ENCODE measurements at regions not wholly inside any gene's neighbourhood (a gene's known extent, or its start where the extent isn't known, plus 50 kb on each side); places are given as distances from the start of the nearest gene placed in this dataset.

DNA sequence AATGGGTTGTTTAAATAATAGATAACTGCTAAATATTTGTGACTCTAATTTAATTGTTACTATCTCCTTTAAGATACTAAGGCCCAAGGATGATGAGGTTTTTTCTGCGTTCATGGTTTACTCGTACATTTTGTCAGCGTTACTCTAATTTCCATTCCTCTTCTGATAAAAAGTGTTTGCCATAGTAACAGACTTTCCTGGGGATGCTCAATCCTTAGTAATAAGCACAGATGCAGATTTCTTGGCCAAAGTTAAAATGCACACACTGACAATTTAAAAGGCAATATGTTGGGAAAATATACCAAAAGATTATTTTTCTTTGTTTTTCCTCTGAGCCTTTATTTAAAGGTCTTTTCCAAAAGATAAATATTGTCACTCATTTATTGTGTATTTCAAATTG, 149.6 kb downstream of the IRS2 start:
- Histone ChIP-seq H3K36me3 (ENCODE audit: insufficient read depth, low read length) (no peaks in the 10 kb centered on the region), H2AFZ (ENCODE audit: low read depth, low read length) (no peak overlapping the region), H4K20me1 (ENCODE audit: insufficient read depth, low read length) (no peaks in the 10 kb centered on the region), H3K27me3 (ENCODE audit: insufficient read depth, low read length) (no peaks in the 10 kb centered on the region), H3K4me1 (ENCODE audit: insufficient read depth, low read length) (no peaks in the 10 kb centered on the region), H3K4me2 (ENCODE audit: low read length) (no peak overlapping the region), H3K9me3 (ENCODE audit: insufficient read depth, low read depth, low read length) (peaks cover 12% of the 10 kb centered on the region), H3K9ac (ENCODE audit: low read length) (no peak overlapping the region), H3K4me3 (ENCODE audit: insufficient read depth, low read depth, low read length) (no peak overlapping the region), H3K79me2 (ENCODE audit: insufficient read depth, low read length) (no peaks in the 10 kb centered on the region), H3K27ac (ENCODE audit: low read depth, low read length) (no peak overlapping the region)
- no peaks in the 10 kb centered on the region for H3K4me1 Mint-ChIP-seq (ENCODE audit: low read depth, unreplicated experiment)
- TF ChIP-seq EZH2 (IDR thresholded peaks at IDR 0.05; ENCODE audit: insufficient read depth, low read length), result no peak
- TF ChIP-seq, protein P1, sequence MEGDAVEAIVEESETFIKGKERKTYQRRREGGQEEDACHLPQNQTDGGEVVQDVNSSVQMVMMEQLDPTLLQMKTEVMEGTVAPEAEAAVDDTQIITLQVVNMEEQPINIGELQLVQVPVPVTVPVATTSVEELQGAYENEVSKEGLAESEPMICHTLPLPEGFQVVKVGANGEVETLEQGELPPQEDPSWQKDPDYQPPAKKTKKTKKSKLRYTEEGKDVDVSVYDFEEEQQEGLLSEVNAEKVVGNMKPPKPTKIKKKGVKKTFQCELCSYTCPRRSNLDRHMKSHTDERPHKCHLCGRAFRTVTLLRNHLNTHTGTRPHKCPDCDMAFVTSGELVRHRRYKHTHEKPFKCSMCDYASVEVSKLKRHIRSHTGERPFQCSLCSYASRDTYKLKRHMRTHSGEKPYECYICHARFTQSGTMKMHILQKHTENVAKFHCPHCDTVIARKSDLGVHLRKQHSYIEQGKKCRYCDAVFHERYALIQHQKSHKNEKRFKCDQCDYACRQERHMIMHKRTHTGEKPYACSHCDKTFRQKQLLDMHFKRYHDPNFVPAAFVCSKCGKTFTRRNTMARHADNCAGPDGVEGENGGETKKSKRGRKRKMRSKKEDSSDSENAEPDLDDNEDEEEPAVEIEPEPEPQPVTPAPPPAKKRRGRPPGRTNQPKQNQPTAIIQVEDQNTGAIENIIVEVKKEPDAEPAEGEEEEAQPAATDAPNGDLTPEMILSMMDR (IDR thresholded peaks at IDR 0.05; ENCODE audit: insufficient read depth, low read depth, low read length), result no peak
- peaks cover 27% of the 10 kb centered on the region for H3K9me3 Mint-ChIP-seq (ENCODE audit: unreplicated experiment)
- no peak for DNase-seq (ENCODE audit: low read depth)
- H3K36me3 Mint-ChIP-seq (ENCODE audit: low read depth, unreplicated experiment), result peaks cover 4% of the 10 kb centered on the region
- H3K4me3 Mint-ChIP-seq (ENCODE audit: unreplicated experiment), result no peak overlapping the region
- FAIRE-seq, result no peak
- no peaks in the 10 kb centered on the region for H3K27me3 Mint-ChIP-seq (ENCODE audit: low read depth, unreplicated experiment)
- no peak overlapping the region for H3K27ac Mint-ChIP-seq (ENCODE audit: unreplicated experiment)

DNA sequence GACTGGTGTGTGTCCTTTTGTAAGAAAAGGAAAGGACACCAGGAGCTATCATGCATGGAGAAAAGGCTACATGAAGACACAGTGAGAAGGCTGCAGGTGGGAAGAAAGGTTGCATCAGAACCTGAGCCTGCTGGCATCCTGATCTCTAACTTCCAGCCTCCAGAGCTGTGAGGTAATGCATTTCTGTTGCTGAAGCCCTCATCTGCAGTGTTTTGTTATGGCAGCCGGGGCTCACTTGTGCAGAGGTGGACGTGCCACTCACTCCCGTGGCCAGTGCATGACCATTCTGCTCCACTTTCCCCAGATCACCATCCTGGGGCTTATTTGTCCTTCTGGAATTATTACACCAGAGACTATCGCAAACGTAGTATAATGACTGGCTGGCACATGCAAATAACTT, 155.3 kb downstream of the IRS2 start:
- H3K27me3 ChIP-seq (ENCODE audit: insufficient read depth, low read length), result no peaks in the 10 kb centered on the region
- H3K27ac Mint-ChIP-seq (ENCODE audit: unreplicated experiment), result no peak overlapping the region
- no peak overlapping the region for H2AFZ ChIP-seq (ENCODE audit: low read depth, low read length)

DNA sequence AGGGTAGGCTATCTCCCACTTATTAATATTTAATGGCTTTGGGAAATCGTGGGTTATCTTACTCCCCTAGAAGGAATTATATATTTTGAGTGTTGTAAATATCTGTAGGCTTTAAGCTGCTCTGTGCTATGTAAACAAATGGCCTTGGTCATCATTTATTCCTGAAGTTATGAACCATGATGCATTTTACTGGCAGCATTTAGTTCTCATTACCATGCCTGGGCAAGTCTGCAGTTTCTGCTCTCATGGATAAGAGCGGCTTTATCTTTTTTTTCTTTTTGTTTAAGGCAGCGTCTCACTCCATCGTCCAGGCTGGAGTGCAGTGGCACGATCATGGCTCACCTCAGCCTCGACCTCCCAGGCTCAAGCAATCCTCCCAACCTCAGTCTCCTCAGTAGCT, 156.1 kb downstream of the IRS2 start:
- H3K9me3 ChIP-seq (ENCODE audit: insufficient read depth, low read depth, low read length), result no peaks in the 10 kb centered on the region
- no peak overlapping the region for H3K27ac ChIP-seq (ENCODE audit: low read depth, low read length)
- H3K4me1 Mint-ChIP-seq (ENCODE audit: low read depth, unreplicated experiment), result peaks cover 20% of the 10 kb centered on the region
- no peaks in the 10 kb centered on the region for H4K20me1 ChIP-seq (ENCODE audit: insufficient read depth, low read length)
- TF ChIP-seq, protein P1 (IDR thresholded peaks at IDR 0.05; ENCODE audit: insufficient read depth, low read depth, low read length), result no peak
- TF ChIP-seq EZH2 (IDR thresholded peaks at IDR 0.05; ENCODE audit: insufficient read depth, low read length), result no peak
- H3K27ac Mint-ChIP-seq (ENCODE audit: unreplicated experiment), result no peak overlapping the region
- no peak overlapping the region for H2AFZ ChIP-seq (ENCODE audit: low read depth, low read length)
- H3K27me3 Mint-ChIP-seq (ENCODE audit: low read depth, unreplicated experiment), result no peaks in the 10 kb centered on the region
- no peaks in the 10 kb centered on the region for H3K27me3 ChIP-seq (ENCODE audit: insufficient read depth, low read length)
- peaks cover 10% of the 10 kb centered on the region for H3K9me3 Mint-ChIP-seq (ENCODE audit: unreplicated experiment)
- FAIRE-seq (no peak), DNase-seq (ENCODE audit: low read depth) (no peak)
- H3K79me2 ChIP-seq (ENCODE audit: insufficient read depth, low read length), result no peaks in the 10 kb centered on the region
- no peaks in the 10 kb centered on the region for H3K36me3 Mint-ChIP-seq (ENCODE audit: low read depth, unreplicated experiment)
- H3K9ac ChIP-seq (ENCODE audit: low read length), result no peak overlapping the region
- no peak overlapping the region for H3K4me3 Mint-ChIP-seq (ENCODE audit: unreplicated experiment)
- no peak overlapping the region for H3K4me3 ChIP-seq (ENCODE audit: insufficient read depth, low read depth, low read length)
- H3K4me1 ChIP-seq (ENCODE audit: insufficient read depth, low read length), result peaks cover 14% of the 10 kb centered on the region
- H3K36me3 ChIP-seq (ENCODE audit: insufficient read depth, low read length), result no peaks in the 10 kb centered on the region
- H3K4me2 ChIP-seq (ENCODE audit: low read length), result no peak overlapping the region

More for the DNA sequence above, 155.3 kb downstream of the IRS2 start:
- Histone ChIP-seq H3K4me1 (ENCODE audit: insufficient read depth, low read length) (peaks cover 14% of the 10 kb centered on the region), H3K36me3 (ENCODE audit: insufficient read depth, low read length) (no peaks in the 10 kb centered on the region), H3K9me3 (ENCODE audit: insufficient read depth, low read depth, low read length) (no peaks in the 10 kb centered on the region), H3K27ac (ENCODE audit: low read depth, low read length) (no peak overlapping the region), H4K20me1 (ENCODE audit: insufficient read depth, low read length) (no peaks in the 10 kb centered on the region), H3K9ac (ENCODE audit: low read length) (no peak overlapping the region), H3K79me2 (ENCODE audit: insufficient read depth, low read length) (no peaks in the 10 kb centered on the region), H3K4me2 (ENCODE audit: low read length) (no peak overlapping the region), H3K4me3 (ENCODE audit: insufficient read depth, low read depth, low read length) (no peak overlapping the region)
- Mint-ChIP-seq H3K9me3 (ENCODE audit: unreplicated experiment) (peaks cover 10% of the 10 kb centered on the region), H3K4me1 (ENCODE audit: low read depth, unreplicated experiment) (peaks cover 20% of the 10 kb centered on the region), H3K36me3 (ENCODE audit: low read depth, unreplicated experiment) (no peaks in the 10 kb centered on the region), H3K4me3 (ENCODE audit: unreplicated experiment) (no peak overlapping the region), H3K27me3 (ENCODE audit: low read depth, unreplicated experiment) (no peaks in the 10 kb centered on the region)
- FAIRE-seq (no peak), DNase-seq (ENCODE audit: low read depth) (no peak)
- TF ChIP-seq, protein P1 (IDR thresholded peaks at IDR 0.05; ENCODE audit: insufficient read depth, low read depth, low read length), result no peak
- TF ChIP-seq EZH2 (IDR thresholded peaks at IDR 0.05; ENCODE audit: insufficient read depth, low read length), result no peak
